Fibroblast of lung (primary cell): ENCODE measurements at regions not wholly inside any gene's neighbourhood (a gene's known extent, or its start where the extent isn't known, plus 50 kb on each side); places are given as distances from the start of the nearest gene placed in this dataset.

ENCODE experiments used
- DNase-seq, 2 donors: peaks; one replicate each; pipeline versions ENCODE4 v3.0.0 to v3.0.0-alpha.2; 2010; ENCODE audit warnings: low read depth in 2 of 2
- H2AFZ ChIP-seq: 2 replicates; pipeline ENCODE4 v1.5.1; 2012; ENCODE audit warnings: low read length, control low read depth, inconsistent platforms
- H3K27ac ChIP-seq: 2 replicates; pipeline ENCODE4 v1.5.1; 2011; ENCODE audit warnings: low read length, control low read depth; ENCODE audit not compliant: insufficient read depth
- H3K27me3 ChIP-seq: 2 replicates; pipeline ENCODE4 v1.5.1; 2011; ENCODE audit warnings: mild to moderate bottlenecking, low read length; ENCODE audit not compliant: control insufficient read depth, insufficient read depth
- H3K36me3 ChIP-seq: 2 replicates; pipeline ENCODE4 v1.5.1; 2011; ENCODE audit warnings: low read length; ENCODE audit not compliant: control insufficient read depth, insufficient read depth
- H3K4me1 ChIP-seq: 2 replicates; pipeline ENCODE4 v1.5.1; 2011; ENCODE audit warnings: low read length; ENCODE audit not compliant: control insufficient read depth, insufficient read depth; ENCODE audit errors: extremely low read depth
- H3K4me2 ChIP-seq: 2 replicates; pipeline ENCODE4 v1.5.1; 2011; ENCODE audit warnings: low read length, control low read depth; ENCODE audit not compliant: insufficient read depth; ENCODE audit errors: extremely low read depth
- H3K4me3 ChIP-seq, 4 experiments: fragments of 200-600 bp in 1 of 4; sonication (generic) in 1 of 4; replicated peaks in 1 of 4; 2 replicates each; pipeline ENCODE4 v1.5.1; 2011 to 2016; ENCODE audit warnings: low read length in 4 of 4, low read depth in 3 of 4, mild to moderate bottlenecking in 3 of 4, control low read depth in 2 of 4, inconsistent platforms in 1 of 4, mixed read lengths in 1 of 4; ENCODE audit not compliant: insufficient read depth in 1 of 4; ENCODE audit errors: control extremely low read depth in 1 of 4
- H3K79me2 ChIP-seq: 2 replicates; pipeline ENCODE4 v1.5.1; 2012; ENCODE audit warnings: mild to moderate bottlenecking, low read length, inconsistent platforms; ENCODE audit not compliant: control insufficient read depth, insufficient read depth
- H3K9ac ChIP-seq: 2 replicates; pipeline ENCODE4 v1.5.1; 2011; ENCODE audit warnings: mild to moderate bottlenecking, low read length, control low read depth; ENCODE audit not compliant: insufficient read depth
- H3K9me3 ChIP-seq: 2 replicates; pipeline ENCODE4 v1.5.1; 2012; ENCODE audit warnings: low read depth, low read length; ENCODE audit not compliant: control insufficient read depth, insufficient read depth
- H4K20me1 ChIP-seq: 2 replicates; pipeline ENCODE4 v1.5.1; 2011; ENCODE audit warnings: low read length; ENCODE audit not compliant: control insufficient read depth, insufficient read depth; ENCODE audit errors: extremely low read depth
- CTCF ChIP-seq, 2 donors: IDR thresholded peaks in 1 of 2; conservative IDR thresholded peaks in 1 of 2; 1 replicate in 1 of 2; 2 replicates in 1 of 2; pipeline ENCODE4 v1.5.1; 2011 to 2012; ENCODE audit warnings: low read length in 2 of 2, control low read depth in 1 of 2, inconsistent platforms in 1 of 2, low read depth in 1 of 2, mild to moderate bottlenecking in 1 of 2
- EZH2 ChIP-seq: IDR thresholded peaks from 2 replicates; pipeline ENCODE4 v1.5.1; 2012; ENCODE audit warnings: low read length, control low read depth, mild to moderate bottlenecking; ENCODE audit errors: missing control alignments

GRCh38 chr16:79361132-79361751 is 239.3 kb downstream of the MAF start:
- Histone ChIP-seq H3K27me3 (no peaks in the 10 kb centered on the region), H3K4me1 (no peaks in the 10 kb centered on the region), H3K9me3 (no peaks in the 10 kb centered on the region), H3K27ac (no peak overlapping the region), H3K79me2 (no peaks in the 10 kb centered on the region), H3K4me3 (no peak overlapping the region), H4K20me1 (no peaks in the 10 kb centered on the region), H3K4me2 (no peak overlapping the region), H3K9ac (no peak overlapping the region), H2AFZ (no peak overlapping the region), H3K36me3 (no peaks in the 10 kb centered on the region)
- TF ChIP-seq EZH2 (no peak), CTCF (conservative IDR thresholded peaks at IDR 0.05 in 1 of 2, IDR thresholded peaks at IDR 0.05 in 1 of 2; ENCODE audit: low read depth in 1 of 2, low read length in 2 of 2) (no peak)
- no peak for DNase-seq

- Histone ChIP-seq H3K4me1 (no peaks in the 10 kb centered on the region), H3K79me2 (no peaks in the 10 kb centered on the region), H4K20me1 (no peaks in the 10 kb centered on the region), H3K4me3 (no peak overlapping the region), H3K27ac (no peak overlapping the region), H3K27me3 (no peaks in the 10 kb centered on the region), H3K9ac (no peak overlapping the region), H3K36me3 (no peaks in the 10 kb centered on the region), H2AFZ (no peak overlapping the region), H3K9me3 (no peaks in the 10 kb centered on the region), H3K4me2 (no peak overlapping the region)
- TF ChIP-seq CTCF (conservative IDR thresholded peaks at IDR 0.05 in 1 of 2, IDR thresholded peaks at IDR 0.05 in 1 of 2; ENCODE audit: low read depth in 1 of 2, low read length in 2 of 2) (no peak), EZH2 (no peak)
- no peak for DNase-seq
Observed at GRCh38 chr16:79360267-79360666, 240.3 kb downstream of the MAF start.

- no peaks in the 10 kb centered on the region for H3K27me3 ChIP-seq
- no peak overlapping the region for H3K4me2 ChIP-seq
- TF ChIP-seq CTCF (conservative IDR thresholded peaks at IDR 0.05 in 1 of 2, IDR thresholded peaks at IDR 0.05 in 1 of 2; ENCODE audit: low read depth in 1 of 2, low read length in 2 of 2) (no peak), EZH2 (no peak)
- no peaks in the 10 kb centered on the region for H3K4me1 ChIP-seq
- no peaks in the 10 kb centered on the region for H3K9me3 ChIP-seq
- H2AFZ ChIP-seq, result no peak overlapping the region
- no peaks in the 10 kb centered on the region for H4K20me1 ChIP-seq
- H3K27ac ChIP-seq, result no peak overlapping the region
- H3K36me3 ChIP-seq, result no peaks in the 10 kb centered on the region
- H3K79me2 ChIP-seq, result no peaks in the 10 kb centered on the region
- no peak for DNase-seq
- no peak overlapping the region for H3K9ac ChIP-seq
- no peak overlapping the region for H3K4me3 ChIP-seq
Observed at GRCh38 chr16:79359082-79359481, 241.5 kb downstream of the MAF start.
